ENCODE measurements at regions not wholly inside any gene's neighbourhood (a gene's known extent, or its start where the extent isn't known, plus 50 kb on each side); places are given as distances from the start of the nearest gene placed in this dataset.
"Not testable (repeated sequence)": the region's sequence is repeated elsewhere in the genome, so short reads cannot be mapped to it uniquely, and the experiment has no call there.

DNA sequence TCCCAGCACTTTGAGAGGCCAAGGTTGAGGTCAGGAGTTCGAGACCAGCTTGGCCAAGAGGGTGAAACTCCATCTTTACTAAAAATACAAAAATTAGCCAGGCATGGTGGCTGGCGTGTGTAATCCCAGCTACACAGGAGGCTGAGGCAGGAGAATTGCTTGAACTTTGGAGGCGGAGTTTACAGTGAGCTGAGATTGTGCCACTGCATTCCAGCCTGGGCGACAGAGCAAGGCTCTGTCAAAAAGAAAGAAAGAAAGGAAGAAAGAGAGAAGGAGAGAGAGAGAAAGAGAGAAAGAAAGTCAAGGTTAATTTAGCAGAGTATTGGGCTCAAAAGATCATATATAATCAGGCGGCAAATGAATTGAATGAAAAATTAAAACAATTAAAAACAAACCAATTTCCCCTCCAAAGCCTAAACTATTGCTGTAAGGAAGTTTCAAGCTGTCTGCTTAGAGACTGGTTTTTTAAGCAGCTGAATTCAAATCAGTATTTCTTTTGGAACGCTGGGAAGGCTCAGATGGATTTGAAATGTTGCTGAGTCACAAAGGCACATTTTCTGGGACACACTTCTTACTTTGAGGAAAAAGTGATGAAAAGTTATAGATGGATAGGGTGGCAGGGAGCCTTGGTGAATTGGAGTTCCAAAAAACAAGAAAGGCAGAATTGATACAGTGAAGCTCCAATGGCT, 81.3 kb upstream of the BHLHE40 start:
- peak; percentile 8 for DNase-seq (ENCODE audit: low read depth)

DNA sequence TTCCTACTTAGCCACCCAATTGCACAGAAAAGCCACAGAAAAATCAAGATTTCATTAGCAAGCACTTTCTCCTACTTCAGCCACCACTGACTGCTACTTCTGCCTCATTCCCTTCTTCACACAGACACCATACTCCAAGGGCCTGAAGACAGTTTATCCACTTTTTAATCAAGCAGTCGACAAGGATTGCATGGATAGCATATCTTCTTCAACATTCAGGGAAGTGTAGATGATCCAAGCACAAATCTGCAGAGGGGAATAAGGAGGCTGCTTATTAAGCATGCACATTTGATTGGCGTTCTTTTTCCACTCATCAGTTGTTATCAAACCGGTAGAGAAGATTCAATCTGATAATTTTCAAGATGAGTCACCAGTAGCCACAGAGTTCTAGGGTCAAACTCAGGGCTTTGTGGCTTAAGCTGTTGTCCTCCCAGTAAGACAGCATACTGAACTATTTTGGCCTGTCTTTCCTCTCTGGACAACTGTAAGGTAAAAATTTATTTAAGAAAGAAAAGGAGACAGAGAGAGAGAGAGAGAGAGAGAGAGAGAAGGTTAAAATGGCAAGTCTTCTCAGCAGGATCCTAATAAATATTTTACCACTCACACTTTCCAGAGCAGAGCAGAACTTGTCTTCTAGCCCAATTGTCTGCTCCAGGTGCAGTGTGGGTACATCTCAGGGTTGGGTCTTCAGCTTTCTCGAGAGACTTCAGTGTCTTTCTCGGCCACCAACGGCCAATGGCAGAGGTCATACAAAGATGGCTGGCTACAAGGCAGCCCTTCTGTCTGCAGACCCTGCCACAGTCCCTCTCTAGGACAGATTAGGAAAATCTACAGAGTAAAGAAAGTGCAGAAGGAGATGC, 80.6 kb upstream of the BHLHE40 start:
- peak; percentile 75 for DNase-seq (ENCODE audit: low read depth)

DNA sequence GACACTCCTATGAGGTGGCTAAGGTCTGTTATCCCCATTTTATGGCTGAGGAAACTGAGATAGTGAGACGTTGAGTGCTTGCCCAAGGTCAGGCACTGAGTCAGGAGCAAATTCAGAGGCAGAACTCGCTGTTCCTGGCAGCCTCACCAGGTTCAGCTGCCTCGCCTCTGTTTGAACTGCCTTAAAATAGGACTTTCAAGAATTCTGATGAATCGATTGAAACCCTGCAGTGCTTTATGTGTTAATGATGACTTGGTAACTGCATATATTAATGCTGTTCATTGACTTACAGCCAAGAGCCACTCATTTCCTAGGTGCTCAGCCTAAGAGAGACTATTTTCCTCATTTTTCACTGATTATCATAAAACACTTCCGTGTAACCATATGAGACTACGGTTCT, 79.5 kb upstream of the BHLHE40 start:
- no peak for DNase-seq (ENCODE audit: low read depth)

DNA sequence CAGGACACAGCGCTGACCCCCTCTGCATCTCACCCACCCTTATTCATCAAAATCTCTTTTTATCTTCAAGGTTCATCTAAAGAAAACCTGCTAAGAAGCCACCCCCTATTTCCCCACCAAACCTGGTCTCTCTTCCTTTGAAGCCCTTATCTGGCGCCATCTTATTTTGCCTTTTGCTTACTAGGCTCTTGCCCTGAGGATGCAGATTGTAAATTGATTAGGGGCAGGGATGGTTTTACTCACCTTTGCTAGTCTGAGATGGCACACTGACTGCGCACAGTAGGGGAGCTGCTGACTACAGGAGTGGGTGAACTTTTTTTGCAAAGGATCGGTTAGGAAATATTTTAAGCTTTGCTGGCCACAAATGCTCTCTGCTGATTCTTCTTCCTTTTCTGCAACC, 78.9 kb upstream of the BHLHE40 start:
- no peak for DNase-seq (ENCODE audit: low read depth)

DNA sequence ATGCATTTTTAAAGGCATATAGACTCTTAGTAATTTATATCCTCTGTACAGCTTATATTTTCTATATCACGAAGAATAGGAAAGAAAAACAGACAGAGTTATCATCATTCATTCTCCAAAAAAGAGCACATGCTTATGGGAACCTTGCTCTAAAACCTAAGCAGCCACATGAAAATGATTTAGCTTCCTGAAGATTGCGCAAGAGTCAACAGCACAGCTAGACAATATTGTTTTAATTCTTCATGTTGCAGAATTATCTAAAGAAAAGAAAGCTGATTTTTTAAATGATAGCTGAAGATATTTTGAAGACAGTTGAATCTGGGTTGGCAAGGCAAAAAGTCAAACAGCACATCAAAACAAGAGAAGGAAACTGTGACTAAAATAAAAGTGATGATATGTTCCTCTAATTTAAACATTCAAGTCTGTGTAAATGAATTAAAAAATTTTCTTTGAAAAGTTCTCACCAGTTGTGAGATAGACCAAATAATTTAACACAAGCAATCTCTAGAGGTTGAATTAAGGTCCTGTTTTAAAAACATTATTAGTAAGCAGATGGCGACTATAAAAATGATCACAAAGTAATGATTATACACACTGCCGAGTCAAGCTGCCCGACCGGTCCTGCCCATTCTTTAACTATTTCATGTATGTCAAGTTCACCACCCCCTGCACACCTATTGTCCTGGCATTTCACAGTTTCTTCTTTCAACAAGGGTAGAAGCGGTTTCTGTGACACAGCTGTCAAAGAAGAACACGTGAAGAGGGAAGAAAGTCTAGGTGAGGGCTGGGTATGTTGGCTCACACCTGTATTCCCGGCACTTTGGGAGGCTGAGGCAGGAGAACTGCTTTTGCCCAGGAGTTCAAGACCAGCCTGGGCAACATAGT, 74.2 kb upstream of the BHLHE40 start:
- DNase-seq (ENCODE audit: low read depth): no peak

DNA sequence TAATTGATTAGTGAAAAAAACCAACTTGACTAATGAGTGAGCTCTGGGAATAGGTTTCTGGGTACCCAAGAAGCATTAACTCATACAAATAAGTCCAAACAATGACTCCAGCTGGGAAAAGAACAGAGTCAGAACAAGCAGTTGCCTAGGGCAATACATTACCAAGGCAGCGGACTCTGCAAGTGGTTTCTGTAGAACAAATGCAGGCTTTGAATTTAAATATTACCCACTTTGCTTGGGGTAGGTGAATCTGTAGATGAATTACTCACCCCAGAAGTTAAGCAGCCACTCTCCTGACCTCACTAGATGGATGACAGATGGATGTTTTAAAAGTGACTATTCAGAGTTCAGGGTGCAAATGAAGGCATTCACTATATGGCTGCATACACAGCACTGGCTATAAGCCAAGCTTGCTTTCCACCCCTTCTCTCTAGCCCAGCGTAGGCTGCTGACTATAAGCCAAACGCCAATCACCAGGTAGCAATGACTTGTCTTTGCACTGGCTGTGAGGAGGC, 73.1 kb upstream of the BHLHE40 start:
- DNase-seq (ENCODE audit: low read depth): peak; percentile 87

DNA sequence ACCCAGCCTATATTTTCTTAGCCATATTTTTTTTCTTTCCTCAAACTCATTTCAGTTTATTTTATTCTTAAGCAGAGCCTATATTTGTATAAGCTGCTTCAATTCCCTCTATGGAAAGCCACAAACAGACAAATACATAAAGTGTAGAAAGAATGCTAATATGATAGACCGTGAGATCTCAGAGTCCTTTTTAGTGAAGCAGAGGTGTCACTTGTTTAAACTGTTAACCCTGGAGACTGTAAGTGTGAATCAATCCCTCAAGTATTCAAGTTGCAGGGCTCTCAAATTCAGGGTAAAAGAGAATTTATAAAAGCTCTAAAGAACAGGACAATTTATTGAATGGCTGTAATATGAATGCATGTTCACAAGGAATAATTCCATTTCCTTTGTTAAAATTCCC, 72.2 kb upstream of the BHLHE40 start:
- no peak for DNase-seq (ENCODE audit: low read depth)

DNA sequence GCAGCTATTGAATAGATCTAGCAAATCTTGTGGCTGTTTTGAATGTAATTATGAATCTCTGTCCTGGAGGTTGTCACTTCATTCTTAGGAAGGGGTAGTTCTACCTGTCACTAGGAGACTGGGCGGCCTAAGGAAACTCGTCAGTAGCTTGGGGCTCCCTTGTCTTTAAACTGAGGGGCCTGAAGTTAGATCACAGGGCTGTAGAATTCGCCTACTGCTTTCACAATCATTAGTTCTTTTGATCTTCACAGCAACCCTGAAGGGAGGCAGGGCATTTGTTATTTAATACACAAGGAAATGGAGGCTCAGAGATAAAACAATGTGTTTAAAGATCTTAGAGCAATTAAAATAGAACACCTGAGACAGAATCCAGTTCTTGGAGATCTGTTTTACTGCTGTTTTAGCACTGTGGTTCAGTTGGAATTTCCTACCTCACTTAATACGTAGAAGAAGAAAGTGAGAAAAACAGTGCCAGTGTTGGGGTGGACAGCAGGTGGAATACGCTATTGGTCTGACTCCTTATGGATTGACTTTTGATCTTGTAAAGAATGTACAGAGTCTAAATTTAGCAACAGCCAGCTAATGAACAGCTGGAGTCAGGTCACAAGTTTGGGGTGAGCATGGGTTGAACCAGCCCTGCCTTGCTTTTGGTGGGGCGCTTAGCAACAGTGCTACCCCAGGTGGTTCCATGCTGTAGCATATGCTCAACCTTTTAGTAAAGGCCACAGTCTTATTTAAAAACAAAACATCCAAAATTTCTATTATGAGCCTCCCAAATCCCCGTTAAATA, 71.4 kb upstream of the BHLHE40 start:
- DNase-seq (ENCODE audit: low read depth): no peak

DNA sequence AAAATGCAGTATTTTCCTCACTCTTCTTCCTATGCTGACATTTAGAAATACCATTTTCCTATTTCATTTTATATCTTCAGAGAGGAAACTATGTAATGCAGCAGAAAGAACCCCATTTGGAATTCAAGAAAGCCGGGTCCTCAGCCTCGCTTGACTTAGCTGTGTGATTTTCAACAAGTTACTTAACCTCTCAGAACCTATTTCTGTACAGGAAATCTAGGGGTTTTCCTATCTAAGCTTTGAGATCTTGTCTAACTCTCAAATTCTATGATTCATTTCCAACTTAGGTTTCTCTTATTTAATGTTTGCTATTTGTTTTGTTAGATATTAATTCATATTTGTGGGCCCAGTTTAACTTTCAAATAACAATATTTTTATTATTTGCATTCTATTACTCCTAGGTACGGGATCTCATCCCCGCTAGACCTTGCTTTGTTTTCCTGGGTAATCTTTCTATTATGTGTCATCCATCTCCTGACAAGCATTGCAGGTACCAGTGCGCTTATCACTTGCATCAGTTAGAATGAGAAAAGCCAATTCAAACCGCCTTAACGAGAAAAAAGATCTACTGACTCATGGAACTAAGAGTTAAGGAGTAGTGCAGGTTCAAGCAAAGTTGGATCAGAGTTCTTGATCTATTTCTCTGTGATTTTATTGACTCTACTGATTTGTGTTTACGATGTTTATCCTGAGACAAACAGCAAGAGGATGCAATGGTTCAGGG, 70.6 kb upstream of the BHLHE40 start:
- DNase-seq (ENCODE audit: low read depth): no peak

DNA sequence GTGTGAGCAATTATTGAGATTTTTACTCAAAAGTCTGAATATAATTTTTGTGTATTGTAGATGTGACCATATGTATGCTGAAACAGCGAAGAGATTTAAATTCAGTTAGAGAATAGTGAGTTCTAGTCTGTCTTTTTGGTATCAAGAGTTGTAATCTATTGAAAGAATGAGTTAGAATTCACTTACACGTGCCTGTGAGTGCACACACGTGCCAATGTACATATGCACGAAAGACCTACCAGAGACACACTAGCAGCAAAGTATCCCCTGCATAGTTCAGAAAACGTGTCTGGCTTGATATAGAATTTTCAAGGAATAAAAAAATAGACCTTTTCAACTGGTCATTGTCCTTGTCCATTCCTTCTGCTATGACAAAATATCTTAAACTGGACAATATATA, 64.8 kb upstream of the BHLHE40 start:
- DNase-seq (ENCODE audit: low read depth): no peak

DNA sequence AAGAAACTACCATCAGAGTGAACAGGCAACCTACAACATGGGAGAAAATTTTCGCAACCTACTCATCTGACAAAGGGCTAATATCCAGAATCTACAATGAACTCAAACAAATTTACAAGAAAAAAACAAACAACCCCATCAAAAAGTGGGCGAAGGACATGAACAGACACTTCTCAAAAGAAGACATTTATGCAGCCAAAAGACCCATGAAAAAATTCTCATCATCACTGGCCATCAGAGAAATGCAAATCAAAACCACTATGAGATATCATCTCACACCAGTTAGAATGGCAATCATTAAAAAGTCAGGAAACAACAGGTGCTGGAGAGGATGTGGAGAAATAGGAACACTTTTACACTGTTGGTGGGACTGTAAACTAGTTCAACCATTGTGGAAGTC, 57.6 kb upstream of the BHLHE40 start:
- not testable (repeated sequence) for DNase-seq (ENCODE audit: low read depth)

DNA sequence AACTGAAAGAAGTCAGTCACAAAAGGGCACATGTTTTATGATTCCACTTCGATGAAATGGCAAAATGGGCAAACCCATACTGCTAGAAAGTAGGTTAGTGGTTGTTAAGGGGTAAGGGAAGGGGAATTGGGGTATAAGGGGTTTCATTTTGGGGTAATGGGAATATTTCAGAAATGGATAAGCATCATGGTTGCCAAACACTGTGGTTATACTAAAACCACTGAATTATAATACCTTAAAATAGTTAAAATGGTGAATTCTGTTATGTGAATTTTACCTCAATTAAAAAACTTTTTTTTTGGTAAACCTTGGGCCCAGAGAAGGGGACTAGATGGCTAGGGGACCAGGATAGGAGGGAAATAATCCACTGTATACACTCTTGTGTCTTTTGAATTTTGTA, 52.3 kb upstream of the BHLHE40 start:
- no peak for DNase-seq (ENCODE audit: low read depth)

DNA sequence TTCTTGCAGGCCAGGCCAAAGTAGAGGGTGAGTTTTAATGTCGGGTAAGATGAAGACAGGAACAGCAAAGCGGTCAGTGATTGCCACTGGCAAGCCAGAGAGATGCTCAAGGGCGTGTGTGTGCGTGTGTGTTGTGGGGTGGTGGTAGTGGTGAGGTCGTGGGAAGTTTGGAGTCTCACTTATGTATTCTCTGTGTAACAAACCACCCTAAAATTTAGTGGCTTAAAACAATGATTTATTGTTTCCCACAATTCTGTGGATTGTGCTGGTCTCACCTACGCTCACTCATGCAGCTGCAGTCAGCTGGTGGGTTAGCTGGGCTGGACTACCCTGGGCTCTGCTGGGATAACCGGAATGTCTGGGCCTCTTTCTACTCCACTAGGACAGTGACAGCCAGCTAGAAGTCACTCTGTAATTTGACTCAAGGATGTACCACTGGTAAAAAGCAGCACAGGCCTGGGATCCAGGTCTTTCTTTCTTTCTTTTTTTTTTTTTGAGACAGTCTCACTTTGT, 50.9 kb upstream of the BHLHE40 start:
- no peak for DNase-seq (ENCODE audit: low read depth)

Measured in M059J (cell line).